Gastrocnemius medialis (tissue), 4 donors: ENCODE measurements at regions not wholly inside any gene's neighbourhood (a gene's known extent, or its start where the extent isn't known, plus 50 kb on each side); places are given as distances from the start of the nearest gene placed in this dataset.

ENCODE experiments used
- ATAC-seq, 2 donors: fragments of 150-250 bp; one replicate each; pipeline ENCODE4 v1.9.1; 2016
- DNase-seq, 2 donors: peaks; one replicate each; pipeline ENCODE4 v3.0.0-alpha.2; 2019
- H3K27ac ChIP-seq, 4 donors: fragments of 200-600 bp; sonication (generic); 1 replicate in 1 of 4; 2 replicates in 3 of 4; pipeline ENCODE4 v1.5.1; 2016 to 2018; ENCODE audit warnings: mild to moderate bottlenecking in 2 of 4, moderate library complexity in 1 of 4
- H3K27me3 ChIP-seq, 3 donors: fragments of 200-600 bp; sonication (generic) in 2 of 3; 1 replicate in 1 of 3; 2 replicates in 2 of 3; pipeline versions ENCODE4 v1.5.1 to v1.6.0; 2016 to 2019; ENCODE audit warnings: mild to moderate bottlenecking in 1 of 3, moderate library complexity in 1 of 3
- H3K36me3 ChIP-seq, 2 donors: fragments of 200-600 bp; sonication (generic) in 1 of 2; one replicate each; pipeline ENCODE4 v1.5.1; 2017 to 2018
- H3K4me1 ChIP-seq, 2 donors: fragments of 200-600 bp; sonication (generic) in 1 of 2; one replicate each; pipeline ENCODE4 v1.5.1; 2016 to 2017; ENCODE audit warnings: mild to moderate bottlenecking in 2 of 2
- H3K4me3 ChIP-seq, 4 donors: fragments of 200-600 bp; sonication (generic) in 3 of 4; 1 replicate in 1 of 4; 2 replicates in 3 of 4; pipeline ENCODE4 v1.5.1; 2016 to 2019; ENCODE audit warnings: mild to moderate bottlenecking in 2 of 4
- H3K9me3 ChIP-seq, 3 donors: fragments of 200-600 bp; sonication (generic) in 2 of 3; 1 replicate in 1 of 3; 2 replicates in 2 of 3; pipeline ENCODE4 v1.5.1; 2016 to 2019
- CTCF ChIP-seq, 5 experiments: fragments of 450-650 bp in 3 of 5; fragments of 200-600 bp in 2 of 5; sonication (generic) in 2 of 5; IDR thresholded peaks in 4 of 5; conservative IDR thresholded peaks in 1 of 5; 1 replicate in 4 of 5; 2 replicates in 1 of 5; pipeline ENCODE4 v1.5.1; 2016 to 2019; ENCODE audit warnings: antibody characterized with exemption in 5 of 5, mild to moderate bottlenecking in 3 of 5, moderate library complexity in 3 of 5
- POLR2A ChIP-seq, 2 donors: fragments of 450-650 bp; IDR thresholded peaks; one replicate each; pipeline ENCODE4 v1.6.1; 2017; ENCODE audit warnings: antibody characterized with exemption in 2 of 2, mild to moderate bottlenecking in 2 of 2, moderate library complexity in 2 of 2
- in situ Hi-C, 4 donors: fragments of 200-750 bp; cut with MboI; loops; one replicate each; pipeline versions ENCODE4 v1.15.0 to v1.8.0; 2017; ENCODE audit warnings: low sequenced_read_pairs in 4 of 4
- intact Hi-C: fragments of 100-400 bp; cut with DNase I; formaldehyde crosslinking; loops from one replicate; pipeline ENCODE4 v1.15.1; 2023; ENCODE audit warnings: low total_unique reads

- Histone ChIP-seq H3K27ac (no peak overlapping the region), H3K4me1 (no peaks in the 10 kb centered on the region), H3K27me3 (no peaks in the 10 kb centered on the region), H3K9me3 (no peaks in the 10 kb centered on the region), H3K36me3 (no peaks in the 10 kb centered on the region), H3K4me3 (no peak overlapping the region)
- TF ChIP-seq CTCF (IDR thresholded peaks at IDR 0.05 in 4 of 5, conservative IDR thresholded peaks at IDR 0.05 in 1 of 5) (no peak), POLR2A (IDR thresholded peaks at IDR 0.05) (no peak)
- DNase-seq (no peak), ATAC-seq (no peak)
- intact Hi-C loops (no loop called here), in situ Hi-C loops (no loop called here)
These were observed 737.7 kb downstream of the NLGN4X start for GRCh38 chrX:5490786-5491563.

GRCh38 chrX:5474282-5474681 is 754.4 kb downstream of the NLGN4X start:
- Histone ChIP-seq H3K36me3 (no peaks in the 10 kb centered on the region), H3K9me3 (no peaks in the 10 kb centered on the region), H3K4me3 (no peak overlapping the region), H3K27me3 (no peaks in the 10 kb centered on the region), H3K27ac (no peak overlapping the region), H3K4me1 (no peaks in the 10 kb centered on the region)
- intact Hi-C loops (no loop called here), in situ Hi-C loops (no loop called here)
- no peak for ATAC-seq
- DNase-seq, result no peak
- TF ChIP-seq POLR2A (IDR thresholded peaks at IDR 0.05), result no peak
- TF ChIP-seq CTCF (IDR thresholded peaks at IDR 0.05 in 4 of 5, conservative IDR thresholded peaks at IDR 0.05 in 1 of 5), result no peak

- no peaks in the 10 kb centered on the region for H3K36me3 ChIP-seq
These were observed 770.3 kb downstream of the NLGN4X start for GRCh38 chrX:5458300-5458842.

GRCh38 chrX:5449323-5449722 is 779.3 kb downstream of the NLGN4X start:
- Histone ChIP-seq H3K27ac (no peak overlapping the region), H3K4me1 (no peaks in the 10 kb centered on the region), H3K36me3 (no peaks in the 10 kb centered on the region), H3K4me3 (no peak overlapping the region), H3K27me3 (no peaks in the 10 kb centered on the region), H3K9me3 (no peaks in the 10 kb centered on the region)
- in situ Hi-C loops (no loop called here), intact Hi-C loops (no loop called here)
- DNase-seq, result no peak
- TF ChIP-seq POLR2A (IDR thresholded peaks at IDR 0.05) (no peak), CTCF (IDR thresholded peaks at IDR 0.05 in 4 of 5, conservative IDR thresholded peaks at IDR 0.05 in 1 of 5) (no peak)
- no peak for ATAC-seq

More at GRCh38 chrX:5458300-5458842, 770.3 kb downstream of the NLGN4X start:
- ATAC-seq (no peak), DNase-seq (no peak)
- TF ChIP-seq POLR2A (IDR thresholded peaks at IDR 0.05), result no peak
- TF ChIP-seq CTCF (IDR thresholded peaks at IDR 0.05 in 4 of 5, conservative IDR thresholded peaks at IDR 0.05 in 1 of 5), result no peak
- Histone ChIP-seq H3K4me3 (no peak overlapping the region), H3K27ac (no peak overlapping the region), H3K9me3 (no peaks in the 10 kb centered on the region), H3K27me3 (no peaks in the 10 kb centered on the region), H3K4me1 (no peaks in the 10 kb centered on the region)
- in situ Hi-C loops, result no loop called here
- intact Hi-C loops, result no loop called here
